Heart right ventricle (tissue), 16 donors: ENCODE measurements at regions not wholly inside any gene's neighbourhood (a gene's known extent, or its start where the extent isn't known, plus 50 kb on each side); places are given as distances from the start of the nearest gene placed in this dataset.

Experiments used
- ATAC-seq, 8 donors: fragments of 200-7000 bp; cut with Tn5 transposase; one replicate each; pipeline ENCODE4 v1.9.1; 2020; ENCODE audit warnings: mild to moderate bottlenecking in 8 of 8, moderate library complexity in 8 of 8, moderate number of reproducible peaks in 1 of 8
- DNase-seq, 2 donors: peaks; one replicate each; pipeline ENCODE4 v3.0.0-alpha.2; 2020
- H3K27ac ChIP-seq, 10 donors: fragments of 200-600 bp; sonication (generic) in 2 of 10; one replicate each; pipeline versions ENCODE4 v1.5.0 to v1.8.0; 2020 to 2022; ENCODE audit warnings: mild to moderate bottlenecking in 3 of 10
- H3K27me3 ChIP-seq, 7 donors: fragments of 200-600 bp; one replicate each; pipeline ENCODE4 v1.8.0; 2021 to 2022; ENCODE audit warnings: mild to moderate bottlenecking in 2 of 7
- H3K36me3 ChIP-seq, 9 donors: fragments of 200-600 bp; sonication (generic) in 1 of 9; one replicate each; pipeline versions ENCODE4 v1.5.0 to v1.8.0; 2020 to 2022; ENCODE audit warnings: mild to moderate bottlenecking in 2 of 9
- H3K4me1 ChIP-seq, 9 donors: fragments of 200-600 bp; sonication (generic) in 1 of 9; one replicate each; pipeline versions ENCODE4 v1.5.0 to v1.8.0; 2020 to 2022; ENCODE audit warnings: mild to moderate bottlenecking in 4 of 9
- H3K4me3 ChIP-seq, 10 donors: fragments of 200-600 bp; sonication (generic) in 2 of 10; one replicate each; pipeline versions ENCODE4 v1.5.0 to v1.8.0; 2020 to 2022; ENCODE audit warnings: mild to moderate bottlenecking in 7 of 10, moderate library complexity in 2 of 10
- H3K9me3 ChIP-seq, 11 donors: fragments of 200-600 bp in 10 of 11; sonication (generic) in 2 of 11; one replicate each; pipeline versions ENCODE4 v1.5.0 to v1.8.0; 2013 to 2022; ENCODE audit warnings: mild to moderate bottlenecking in 2 of 11, control low read depth in 1 of 11, moderate library complexity in 1 of 11
- WGBS, 2 donors: extraction: QIAGEN DNeasy Blood & Tissue Kit; methylation state at CpG; one replicate each; pipeline ENCODE4 v1.1.7; 2013; ENCODE audit warnings: inconsistent platforms in 1 of 2; 5-methylcytosine and 5-hydroxymethylcytosine counted together
- intact Hi-C, 10 donors: fragments of 100-400 bp; cut with DNase I; formaldehyde crosslinking; loops; one replicate each; pipeline versions ENCODE4 v1.11.1 to v1.14.2; 2022
- TF ChIP-seq, protein P1 (sequence below), 9 donors: fragments of 200-600 bp; sonication (generic) in 2 of 9; IDR thresholded peaks; one replicate each; pipeline versions ENCODE4 v1.5.0 to v1.8.0; 2021 to 2022; ENCODE audit warnings: antibody characterized with exemption in 9 of 9, mild to moderate bottlenecking in 5 of 9, moderate library complexity in 1 of 9
- donor health status: Arrhythmogenic right ventricular cardiomyopathy.
- donor health status: ischemic (EF 13 %, LVEDD 7.1; RV severe dilation, severe dysfunction).
- donor health status: healthy with polysubstance abuse.
- donor health status: DM: no; HTN: yes; CAD: no.
- donor health status: DM: no; HTN: no; CAD: no.
- donor health status: ischemic (EF 25% LVEDD 6.9; RV normal size, moderate dysfunction).
- donor health status: ischemic (EF 25% LVEDD 5.7; RV mildly dilated, moderate dysfunction).
- donor health status: healthy.
- donor health status: DM: yes; HTN: yes; CAD: no.
- donor health status: Ischemic cardiomyopathy.
- donor health status: ischemic (EF 35%, LVEDD 5.7; RV mildly dilated, moderate dysfunction).
- donor health status: nonischemic (EF 11% LVEDD 7.7; RV severe dilation, severe dysfunction).
- donor health status: DM: yes; HTN: yes; CAD: no.
- donor health status: PGD.
- donor health status: ischemic (EF 29% LVEDD 5.4; RV normal size, mild dysfunction).
- donor health status: nonischemic (EF 23%, LVEDD 6.1; RV moderate dilation, normal function).

DNA sequence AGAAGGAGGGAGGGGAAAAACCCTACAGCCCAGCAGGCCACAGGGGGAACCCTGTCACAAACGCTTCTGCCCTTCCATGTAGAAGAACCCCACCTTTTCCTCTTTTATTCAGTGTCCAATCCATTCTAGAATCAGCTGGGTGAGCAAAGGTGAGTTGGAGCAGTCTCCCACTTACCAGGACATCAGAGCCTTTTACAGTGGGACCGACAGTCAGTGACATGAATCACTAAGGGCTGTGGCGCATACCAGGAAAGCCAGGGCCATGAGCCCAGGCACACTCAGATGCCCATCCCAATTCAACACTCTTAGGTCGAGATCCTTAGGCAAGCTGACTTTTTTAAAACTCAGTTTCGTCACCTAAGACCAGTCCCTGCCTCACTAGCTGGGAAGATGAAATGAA, 146.1 kb downstream of the AQP9 start:
- no peaks in the 10 kb centered on the region for H3K9me3 ChIP-seq
- H3K36me3 ChIP-seq: no peaks in the 10 kb centered on the region
- ATAC-seq (no peak), DNase-seq (no peak)
- TF ChIP-seq, protein P1, sequence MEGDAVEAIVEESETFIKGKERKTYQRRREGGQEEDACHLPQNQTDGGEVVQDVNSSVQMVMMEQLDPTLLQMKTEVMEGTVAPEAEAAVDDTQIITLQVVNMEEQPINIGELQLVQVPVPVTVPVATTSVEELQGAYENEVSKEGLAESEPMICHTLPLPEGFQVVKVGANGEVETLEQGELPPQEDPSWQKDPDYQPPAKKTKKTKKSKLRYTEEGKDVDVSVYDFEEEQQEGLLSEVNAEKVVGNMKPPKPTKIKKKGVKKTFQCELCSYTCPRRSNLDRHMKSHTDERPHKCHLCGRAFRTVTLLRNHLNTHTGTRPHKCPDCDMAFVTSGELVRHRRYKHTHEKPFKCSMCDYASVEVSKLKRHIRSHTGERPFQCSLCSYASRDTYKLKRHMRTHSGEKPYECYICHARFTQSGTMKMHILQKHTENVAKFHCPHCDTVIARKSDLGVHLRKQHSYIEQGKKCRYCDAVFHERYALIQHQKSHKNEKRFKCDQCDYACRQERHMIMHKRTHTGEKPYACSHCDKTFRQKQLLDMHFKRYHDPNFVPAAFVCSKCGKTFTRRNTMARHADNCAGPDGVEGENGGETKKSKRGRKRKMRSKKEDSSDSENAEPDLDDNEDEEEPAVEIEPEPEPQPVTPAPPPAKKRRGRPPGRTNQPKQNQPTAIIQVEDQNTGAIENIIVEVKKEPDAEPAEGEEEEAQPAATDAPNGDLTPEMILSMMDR (IDR thresholded peaks at IDR 0.05): no peak
- H3K27ac ChIP-seq: no peak overlapping the region
- no peak overlapping the region for H3K4me3 ChIP-seq
- intact Hi-C loops: no loop called here
- no peaks in the 10 kb centered on the region for H3K27me3 ChIP-seq
- WGBS, 2 donors: 91 to 96% methylated on average over 5 of the region's 5 CpGs
- H3K4me1 ChIP-seq: peaks cover 0 to 6% (median 0%) of the 10 kb centered on the region in 9 donors

DNA sequence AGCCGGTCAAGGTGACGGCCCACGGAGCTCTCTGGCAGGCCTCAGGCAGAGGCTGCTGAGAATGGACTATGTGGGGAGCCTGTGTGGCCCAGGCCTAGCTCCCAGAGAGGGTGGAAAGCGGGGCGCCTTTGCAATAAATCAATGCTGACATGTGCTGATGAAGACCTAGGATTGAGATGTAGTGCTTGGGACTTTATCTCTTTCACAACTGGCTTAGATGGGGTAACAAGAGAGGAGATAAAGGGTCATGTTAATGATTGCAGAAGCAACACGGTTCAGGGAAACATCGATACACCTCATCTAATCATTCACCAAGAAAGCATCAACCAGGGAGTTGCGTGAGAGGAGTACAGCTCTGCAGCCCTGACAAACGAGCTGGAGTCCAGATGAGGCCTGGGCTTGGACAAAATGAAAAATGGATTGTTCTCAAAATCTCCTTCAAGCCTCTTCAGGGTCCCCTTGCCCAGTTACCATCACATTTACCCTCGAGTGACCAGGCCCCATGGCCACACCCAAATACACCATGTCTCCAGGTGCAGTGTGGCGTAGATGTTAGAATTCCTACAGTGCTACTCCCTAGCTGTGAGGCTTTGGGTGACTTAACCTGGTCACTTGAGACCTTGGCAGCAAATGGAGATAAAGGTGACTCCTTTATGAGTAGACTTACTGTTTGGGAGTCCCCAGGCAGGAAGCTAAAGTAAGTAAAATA, 146.4 kb upstream of the LIPC start:
- H3K36me3 ChIP-seq: no peaks in the 10 kb centered on the region
- no peak overlapping the region for H3K4me3 ChIP-seq
- H3K4me1 ChIP-seq: peaks cover 0 to 8% (median 0%) of the 10 kb centered on the region in 9 donors
- 81 to 89% methylated on average over 11 of the region's 11 CpGs for WGBS, 2 donors
- no peak overlapping the region for H3K27ac ChIP-seq
- ATAC-seq (no peak), DNase-seq (no peak)
- TF ChIP-seq, protein P1 (IDR thresholded peaks at IDR 0.05): no peak
- H3K27me3 ChIP-seq: no peaks in the 10 kb centered on the region
- intact Hi-C loops: loop anchor here in 2 of 10 donors (5.0 kb wide), 2 partner anchors 37 to 127 kb away; no protein-coding TSS in a partner anchor
- no peaks in the 10 kb centered on the region for H3K9me3 ChIP-seq

DNA sequence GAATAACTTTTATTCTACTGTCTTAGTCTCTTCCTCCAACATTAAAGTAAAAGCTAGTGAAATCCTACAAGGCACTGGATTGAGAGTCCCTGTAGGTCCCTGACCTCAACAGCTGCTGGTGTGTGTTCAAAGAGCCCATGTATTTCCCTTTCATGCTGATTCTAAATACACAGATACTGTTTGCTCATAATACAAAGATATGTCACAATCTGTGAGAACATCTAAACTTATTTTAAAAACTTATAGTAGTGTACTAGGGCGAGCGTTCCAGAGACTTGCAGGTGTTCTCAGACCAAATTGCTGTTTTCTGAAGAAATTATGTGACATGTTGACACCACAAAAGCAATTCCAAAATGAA, 145.9 kb upstream of the LIPC start:
- Histone ChIP-seq H3K9me3 (no peaks in the 10 kb centered on the region), H3K27me3 (no peaks in the 10 kb centered on the region), H3K4me1 (peaks cover 0 to 11% (median 0%) of the 10 kb centered on the region in 9 donors), H3K36me3 (no peaks in the 10 kb centered on the region), H3K4me3 (no peak overlapping the region), H3K27ac (no peak overlapping the region)
- DNase-seq (no peak), ATAC-seq (no peak)
- WGBS, 2 donors: 98 to 100% methylated on average over 2 of the region's 2 CpGs
- intact Hi-C loops: loop anchor here in 2 of 10 donors (5.0 kb wide), 2 partner anchors 36 to 126 kb away; no protein-coding TSS in a partner anchor
- TF ChIP-seq, protein P1 (IDR thresholded peaks at IDR 0.05): no peak

DNA sequence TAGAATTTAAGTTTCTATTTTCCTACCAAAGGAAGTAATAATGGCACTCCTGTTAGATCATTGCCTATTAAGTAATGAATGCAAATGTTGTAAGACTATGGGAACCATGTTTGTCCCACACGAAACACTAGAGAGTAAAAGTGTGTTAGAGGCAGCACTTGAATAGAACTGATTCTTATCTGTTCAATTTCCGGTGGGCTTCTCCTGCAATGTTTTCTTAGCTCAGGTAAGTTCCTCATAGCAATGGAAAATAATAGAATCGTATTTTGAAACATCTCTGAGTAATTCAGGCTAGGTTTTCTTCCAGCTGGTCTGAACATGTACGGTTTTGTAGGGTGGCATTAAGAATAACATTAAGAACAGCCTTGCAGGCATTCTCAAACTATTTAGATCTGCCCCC, 145.3 kb upstream of the LIPC start:
- intact Hi-C loops: loop anchor here in 2 of 10 donors (5.0 kb wide), 2 partner anchors 36 to 126 kb away; no protein-coding TSS in a partner anchor
- TF ChIP-seq, protein P1 (IDR thresholded peaks at IDR 0.05): no peak
- peaks cover 0 to 11% (median 0%) of the 10 kb centered on the region in 9 donors for H3K4me1 ChIP-seq
- H3K27ac ChIP-seq: no peak overlapping the region
- no peaks in the 10 kb centered on the region for H3K27me3 ChIP-seq
- DNase-seq (no peak), ATAC-seq (no peak)
- whole genome bisulfite sequencing, 2 donors: 82 to 86% methylated on average over 4 of the region's 4 CpGs
- H3K36me3 ChIP-seq: no peaks in the 10 kb centered on the region
- no peaks in the 10 kb centered on the region for H3K9me3 ChIP-seq
- H3K4me3 ChIP-seq: no peak overlapping the region
